Gastrocnemius medialis (tissue), 4 donors: ENCODE measurements at regions not wholly inside any gene's neighbourhood (a gene's known extent, or its start where the extent isn't known, plus 50 kb on each side); places are given as distances from the start of the nearest gene placed in this dataset.

Experiments
- ATAC-seq, 2 donors: fragments of 150-250 bp; one replicate each; pipeline ENCODE4 v1.9.1; 2016
- DNase-seq, 2 donors: peaks; one replicate each; pipeline ENCODE4 v3.0.0-alpha.2; 2019
- H3K27ac ChIP-seq, 4 donors: fragments of 200-600 bp; sonication (generic); 1 replicate in 1 of 4; 2 replicates in 3 of 4; pipeline ENCODE4 v1.5.1; 2016 to 2018; ENCODE audit warnings: mild to moderate bottlenecking in 2 of 4, moderate library complexity in 1 of 4
- H3K27me3 ChIP-seq, 3 donors: fragments of 200-600 bp; sonication (generic) in 2 of 3; 1 replicate in 1 of 3; 2 replicates in 2 of 3; pipeline versions ENCODE4 v1.5.1 to v1.6.0; 2016 to 2019; ENCODE audit warnings: mild to moderate bottlenecking in 1 of 3, moderate library complexity in 1 of 3
- H3K36me3 ChIP-seq, 2 donors: fragments of 200-600 bp; sonication (generic) in 1 of 2; one replicate each; pipeline ENCODE4 v1.5.1; 2017 to 2018
- H3K4me1 ChIP-seq, 2 donors: fragments of 200-600 bp; sonication (generic) in 1 of 2; one replicate each; pipeline ENCODE4 v1.5.1; 2016 to 2017; ENCODE audit warnings: mild to moderate bottlenecking in 2 of 2
- H3K4me3 ChIP-seq, 4 donors: fragments of 200-600 bp; sonication (generic) in 3 of 4; 1 replicate in 1 of 4; 2 replicates in 3 of 4; pipeline ENCODE4 v1.5.1; 2016 to 2019; ENCODE audit warnings: mild to moderate bottlenecking in 2 of 4
- H3K9me3 ChIP-seq, 3 donors: fragments of 200-600 bp; sonication (generic) in 2 of 3; 1 replicate in 1 of 3; 2 replicates in 2 of 3; pipeline ENCODE4 v1.5.1; 2016 to 2019
- CTCF ChIP-seq, 5 experiments: fragments of 450-650 bp in 3 of 5; fragments of 200-600 bp in 2 of 5; sonication (generic) in 2 of 5; IDR thresholded peaks in 4 of 5; conservative IDR thresholded peaks in 1 of 5; 1 replicate in 4 of 5; 2 replicates in 1 of 5; pipeline ENCODE4 v1.5.1; 2016 to 2019; ENCODE audit warnings: antibody characterized with exemption in 5 of 5, mild to moderate bottlenecking in 3 of 5, moderate library complexity in 3 of 5
- POLR2A ChIP-seq, 2 donors: fragments of 450-650 bp; IDR thresholded peaks; one replicate each; pipeline ENCODE4 v1.6.1; 2017; ENCODE audit warnings: antibody characterized with exemption in 2 of 2, mild to moderate bottlenecking in 2 of 2, moderate library complexity in 2 of 2
- in situ Hi-C, 4 donors: fragments of 200-750 bp; cut with MboI; loops; one replicate each; pipeline versions ENCODE4 v1.15.0 to v1.8.0; 2017; ENCODE audit warnings: low sequenced_read_pairs in 4 of 4
- intact Hi-C: fragments of 100-400 bp; cut with DNase I; formaldehyde crosslinking; loops from one replicate; pipeline ENCODE4 v1.15.1; 2023; ENCODE audit warnings: low total_unique reads

- H3K4me1 ChIP-seq: no peaks in the 10 kb centered on the region
- H3K27me3 ChIP-seq: no peaks in the 10 kb centered on the region
- H3K36me3 ChIP-seq: no peaks in the 10 kb centered on the region
- H3K4me3 ChIP-seq: no peak overlapping the region
- TF ChIP-seq CTCF (IDR thresholded peaks at IDR 0.05 in 4 of 5, conservative IDR thresholded peaks at IDR 0.05 in 1 of 5) (no peak), POLR2A (IDR thresholded peaks at IDR 0.05) (no peak)
- DNase-seq (no peak), ATAC-seq (no peak)
- no peaks in the 10 kb centered on the region for H3K9me3 ChIP-seq
- H3K27ac ChIP-seq: no peak overlapping the region
- in situ Hi-C loops (no loop called here), intact Hi-C loops (no loop called here)
These were observed 516.4 kb downstream of the CCDC171 start for GRCh38 chr9:16069249-16069648.

GRCh38 chr9:16069671-16070454 is 517.0 kb downstream of the CCDC171 start:
- H3K36me3 ChIP-seq: no peaks in the 10 kb centered on the region
- DNase-seq (no peak), ATAC-seq (no peak)
- H3K4me1 ChIP-seq: no peaks in the 10 kb centered on the region
- in situ Hi-C loops: no loop called here
- no peak overlapping the region for H3K27ac ChIP-seq
- no peak overlapping the region for H3K4me3 ChIP-seq
- H3K9me3 ChIP-seq: no peaks in the 10 kb centered on the region
- TF ChIP-seq POLR2A (IDR thresholded peaks at IDR 0.05) (no peak), CTCF (IDR thresholded peaks at IDR 0.05 in 4 of 5, conservative IDR thresholded peaks at IDR 0.05 in 1 of 5) (no peak)
- intact Hi-C loops: no loop called here
- H3K27me3 ChIP-seq: no peaks in the 10 kb centered on the region

- in situ Hi-C loops (no loop called here), intact Hi-C loops (no loop called here)
- ATAC-seq (no peak), DNase-seq (no peak)
- TF ChIP-seq CTCF (IDR thresholded peaks at IDR 0.05 in 4 of 5, conservative IDR thresholded peaks at IDR 0.05 in 1 of 5): no peak
- no peak for TF ChIP-seq POLR2A (IDR thresholded peaks at IDR 0.05)
- Histone ChIP-seq H3K4me1 (no peaks in the 10 kb centered on the region), H3K36me3 (no peaks in the 10 kb centered on the region), H3K4me3 (no peak overlapping the region), H3K9me3 (no peaks in the 10 kb centered on the region), H3K27me3 (no peaks in the 10 kb centered on the region), H3K27ac (no peak overlapping the region)
These were observed 517.8 kb downstream of the CCDC171 start for GRCh38 chr9:16070455-16071145.

- TF ChIP-seq POLR2A (IDR thresholded peaks at IDR 0.05) (no peak), CTCF (IDR thresholded peaks at IDR 0.05 in 4 of 5, conservative IDR thresholded peaks at IDR 0.05 in 1 of 5) (no peak)
- intact Hi-C loops: no loop called here
These were observed 518.6 kb downstream of the CCDC171 start for GRCh38 chr9:16071400-16071799.

More at GRCh38 chr9:16071400-16071799, 518.6 kb downstream of the CCDC171 start:
- Histone ChIP-seq H3K27ac (no peak overlapping the region), H3K36me3 (no peaks in the 10 kb centered on the region), H3K9me3 (no peaks in the 10 kb centered on the region), H3K27me3 (no peaks in the 10 kb centered on the region), H3K4me1 (no peaks in the 10 kb centered on the region), H3K4me3 (no peak overlapping the region)
- ATAC-seq (no peak), DNase-seq (no peak)
- in situ Hi-C loops: no loop called here
